HL-60 (cell line): ENCODE measurements at regions not wholly inside any gene's neighbourhood (a gene's known extent, or its start where the extent isn't known, plus 50 kb on each side); places are given as distances from the start of the nearest gene placed in this dataset.

Experiments
- DNase-seq, 2 experiments: peaks; one replicate each; pipeline ENCODE4 v3.0.0-alpha.2; 2010 to 2020; ENCODE audit warnings: low read depth in 1 of 2, low spot score in 1 of 2
- H3K27ac ChIP-seq: fragments of 250-450 bp; sonication (Bioruptor Pico); replicated peaks from 2 replicates; pipeline ENCODE4 v1.5.1; 2020; ENCODE audit warnings: mild to moderate bottlenecking, moderate library complexity
- H3K27me3 ChIP-seq: fragments of 250-450 bp; sonication (Bioruptor Pico); 2 replicates; pipeline ENCODE4 v1.5.1; 2021; ENCODE audit warnings: mild to moderate bottlenecking, moderate library complexity; ENCODE audit not compliant: insufficient read depth, poor library complexity, severe bottlenecking
- H3K4me3 ChIP-seq: replicated peaks from 2 replicates; pipeline ENCODE4 v1.5.1; 2011; ENCODE audit warnings: mild to moderate bottlenecking, control low read depth, low read length; ENCODE audit not compliant: insufficient read depth
- CTCF ChIP-seq: IDR thresholded peaks from one replicate; pipeline ENCODE4 v1.5.1; 2011; ENCODE audit warnings: low read length, control low read depth, inconsistent platforms; ENCODE audit not compliant: insufficient read depth
- GABPA ChIP-seq: IDR thresholded peaks from 2 replicates; pipeline ENCODE4 v1.6.1; 2012; ENCODE audit warnings: low read depth
- POLR2AphosphoS5 ChIP-seq: IDR thresholded peaks from 2 replicates; pipeline ENCODE4 v1.6.1; 2012; ENCODE audit warnings: low read depth
- REST ChIP-seq: IDR thresholded peaks from 2 replicates; pipeline ENCODE4 v1.6.1; 2012; ENCODE audit warnings: low read depth; ENCODE audit not compliant: insufficient replicate concordance
- SPI1 ChIP-seq: IDR thresholded peaks from 2 replicates; pipeline ENCODE4 v1.6.1; 2012; ENCODE audit warnings: low read depth, mild to moderate bottlenecking, borderline replicate concordance

- TF ChIP-seq CTCF (no peak), POLR2AphosphoS5 (no peak), SPI1 (no peak), GABPA (no peak), REST (no peak)
- DNase-seq, result no peak
- Histone ChIP-seq H3K27me3 (no peaks in the 10 kb centered on the region), H3K4me3 (no peak overlapping the region), H3K27ac (no peak overlapping the region)
Observed at GRCh38 chr16:26648851-26649250, 417.9 kb upstream of the C16orf82 start.

- H3K4me3 ChIP-seq, result no peak overlapping the region
- TF ChIP-seq CTCF (no peak), POLR2AphosphoS5 (no peak), SPI1 (no peak), GABPA (no peak), REST (no peak)
- no peak overlapping the region for H3K27ac ChIP-seq
- H3K27me3 ChIP-seq, result no peaks in the 10 kb centered on the region
- no peak for DNase-seq
Observed at GRCh38 chr16:26649381-26650045, 417.2 kb upstream of the C16orf82 start.

GRCh38 chr16:26651464-26651863, 415.3 kb upstream of the C16orf82 start:
- H3K27ac ChIP-seq, result no peak overlapping the region
- no peak for TF ChIP-seq SPI1
- TF ChIP-seq REST, result no peak
- TF ChIP-seq CTCF, result no peak
- no peak for TF ChIP-seq GABPA
- no peak for TF ChIP-seq POLR2AphosphoS5
- no peak for DNase-seq
- no peak overlapping the region for H3K4me3 ChIP-seq
- no peaks in the 10 kb centered on the region for H3K27me3 ChIP-seq
